T47D (cell line): ENCODE measurements at regions not wholly inside any gene's neighbourhood (a gene's known extent, or its start where the extent isn't known, plus 50 kb on each side); places are given as distances from the start of the nearest gene placed in this dataset.

Experiments used
- DNase-seq, 2 experiments: peaks; one replicate each; pipeline versions ENCODE4 v3.0.0 to v3.0.0-alpha.2; 2011 to 2012; ENCODE audit warnings: low read depth in 1 of 2, low spot score in 1 of 2
- JUND ChIP-seq: IDR thresholded peaks from 2 replicates; pipeline ENCODE4 v1.6.1; 2012; ENCODE audit warnings: low read depth
- in situ Hi-C: cut with HindIII; loops from 2 replicates; pipeline ENCODE4 v1.10.0; 2016; ENCODE audit warnings: low sequenced_read_pairs, low pct_unique_long_range_greater_than_20kb

DNA sequence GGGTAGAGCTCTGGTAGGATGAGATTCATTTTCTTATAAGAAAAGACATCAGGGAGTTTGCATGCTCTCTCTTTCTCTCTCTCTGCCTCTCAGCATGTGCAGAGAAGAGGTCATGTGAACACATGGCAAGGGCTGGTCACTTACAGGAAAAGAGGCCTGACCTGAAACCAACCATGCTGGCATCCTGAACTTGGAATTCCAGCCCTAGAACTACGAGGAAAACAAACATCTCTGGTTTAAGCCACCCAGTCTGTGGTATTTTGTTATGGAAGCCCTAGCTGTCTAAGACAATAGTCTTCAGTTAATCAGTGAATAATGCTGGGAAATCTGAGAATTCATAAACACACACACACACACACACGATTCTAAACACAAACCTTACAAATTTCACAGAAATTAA, 1104.2 kb upstream of the LRRN3 start:
- in situ Hi-C loops: no loop called here
- no peak for TF ChIP-seq JUND

DNA sequence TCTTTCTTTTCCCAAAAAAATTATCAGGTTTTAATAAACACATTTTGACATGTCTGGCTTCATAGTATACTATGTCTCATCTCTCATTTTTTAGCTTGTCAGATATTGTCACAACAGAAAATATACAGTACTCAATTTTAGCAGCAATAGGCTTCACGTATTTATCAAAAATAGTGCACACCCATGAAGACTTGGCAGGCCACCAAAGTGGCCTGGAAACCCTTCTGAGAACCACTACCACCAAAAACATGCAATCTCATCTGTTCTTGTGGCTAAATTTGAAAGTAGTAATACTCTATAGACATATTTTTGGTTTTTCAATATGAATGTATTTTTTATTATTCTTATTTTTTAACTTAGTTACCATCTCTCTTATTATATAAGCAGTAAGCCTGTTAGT, 1094.5 kb upstream of the LRRN3 start:
- no peak for DNase-seq
- TF ChIP-seq JUND: no peak
- in situ Hi-C loops: no loop called here

More for the DNA sequence above, 1104.2 kb upstream of the LRRN3 start:
- DNase-seq: peak in 1 of 2 experiments; percentile 16

DNA sequence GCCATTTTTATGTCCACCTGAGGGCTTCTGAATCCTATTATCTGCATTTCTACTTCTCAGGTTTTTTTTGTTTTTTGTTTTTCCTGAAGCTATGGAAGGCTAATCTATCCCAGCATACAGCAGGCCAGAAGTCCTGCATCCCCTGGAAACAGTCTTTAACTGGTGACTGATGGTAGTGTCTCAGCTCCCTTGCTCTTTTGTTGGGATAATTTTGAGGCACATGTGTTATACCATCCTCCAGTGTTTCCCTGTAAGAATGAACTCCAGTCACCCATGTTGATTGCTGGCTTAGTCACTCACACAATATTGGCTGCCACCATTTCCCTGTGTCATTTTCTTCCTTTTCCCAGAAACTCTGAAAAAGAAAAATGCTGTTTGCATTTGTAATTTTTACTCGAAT, 1094.0 kb upstream of the LRRN3 start:
- TF ChIP-seq JUND: no peak
- in situ Hi-C loops: no loop called here
- DNase-seq: no peak

DNA sequence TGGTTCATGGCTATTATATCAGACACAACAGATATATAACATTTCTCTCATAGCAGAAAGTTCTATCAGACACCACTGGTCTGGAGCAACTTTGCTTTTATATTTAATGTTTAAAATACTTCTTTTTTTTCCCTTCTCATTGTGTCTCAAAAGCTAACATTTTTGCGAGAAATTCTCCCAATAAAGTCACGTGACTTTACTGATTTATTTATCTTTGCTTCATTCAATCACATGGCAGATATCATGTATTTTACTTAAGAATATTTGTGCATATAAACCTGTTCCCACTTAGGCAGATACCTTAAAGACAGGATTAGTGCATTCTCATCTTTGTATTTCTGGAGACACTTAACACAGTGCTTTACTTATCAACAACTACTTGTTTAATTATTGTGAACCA, 1093.1 kb upstream of the LRRN3 start:
- in situ Hi-C loops: no loop called here
- TF ChIP-seq JUND: no peak
- no peak for DNase-seq

DNA sequence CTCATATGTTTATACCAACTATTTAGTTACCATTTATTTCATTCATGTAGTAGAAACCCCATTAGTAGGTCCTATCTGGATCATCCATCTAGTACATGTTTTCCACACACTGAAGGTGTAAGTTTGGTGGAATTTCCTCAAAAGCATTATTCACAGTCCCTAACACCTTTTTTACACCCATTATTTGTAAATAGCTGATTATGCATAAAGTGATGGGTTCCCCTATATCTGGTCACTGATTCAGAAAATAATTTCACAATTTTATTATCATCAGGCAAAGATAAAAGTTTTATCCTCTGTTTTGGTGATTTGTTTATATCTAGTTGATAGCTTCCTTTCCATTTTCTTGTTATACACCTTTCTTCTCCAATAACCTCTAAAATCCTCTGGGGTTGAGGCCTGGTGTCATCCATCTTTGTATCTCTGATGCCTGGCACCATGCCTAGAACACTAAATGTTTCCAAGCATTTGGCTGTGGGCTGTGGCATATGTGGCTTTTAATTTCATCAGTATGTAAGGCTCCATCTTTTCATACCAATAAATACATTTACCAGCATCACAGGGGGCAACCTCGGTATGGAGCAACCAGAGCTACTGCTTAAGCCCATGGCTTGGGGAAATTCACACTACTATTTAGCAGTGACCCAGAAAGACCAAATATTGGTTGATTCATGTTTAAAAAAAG, 1089.5 kb upstream of the LRRN3 start:
- in situ Hi-C loops: no loop called here
- TF ChIP-seq JUND: no peak
- no peak for DNase-seq

DNA sequence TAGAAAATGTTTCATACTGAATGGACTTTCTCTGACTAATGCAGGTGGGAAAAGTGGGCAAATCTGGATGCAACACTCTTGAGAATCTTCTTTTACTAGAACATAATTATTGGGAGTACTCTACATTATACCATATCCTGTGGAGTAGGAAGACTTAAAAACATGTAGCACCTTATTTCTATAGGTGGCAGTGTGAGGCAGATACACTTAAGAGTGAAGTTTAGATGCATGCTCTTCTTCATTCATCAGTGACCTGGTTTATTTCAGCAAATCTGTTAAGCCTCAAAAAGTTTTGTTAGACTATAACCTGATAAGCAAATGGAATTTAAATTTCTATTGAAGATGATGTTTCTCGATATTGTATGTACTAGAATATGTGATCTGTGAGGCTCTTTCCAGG, 1087.1 kb upstream of the LRRN3 start:
- TF ChIP-seq JUND: no peak
- in situ Hi-C loops: no loop called here
- DNase-seq: peak in 1 of 2 experiments; percentile 48

DNA sequence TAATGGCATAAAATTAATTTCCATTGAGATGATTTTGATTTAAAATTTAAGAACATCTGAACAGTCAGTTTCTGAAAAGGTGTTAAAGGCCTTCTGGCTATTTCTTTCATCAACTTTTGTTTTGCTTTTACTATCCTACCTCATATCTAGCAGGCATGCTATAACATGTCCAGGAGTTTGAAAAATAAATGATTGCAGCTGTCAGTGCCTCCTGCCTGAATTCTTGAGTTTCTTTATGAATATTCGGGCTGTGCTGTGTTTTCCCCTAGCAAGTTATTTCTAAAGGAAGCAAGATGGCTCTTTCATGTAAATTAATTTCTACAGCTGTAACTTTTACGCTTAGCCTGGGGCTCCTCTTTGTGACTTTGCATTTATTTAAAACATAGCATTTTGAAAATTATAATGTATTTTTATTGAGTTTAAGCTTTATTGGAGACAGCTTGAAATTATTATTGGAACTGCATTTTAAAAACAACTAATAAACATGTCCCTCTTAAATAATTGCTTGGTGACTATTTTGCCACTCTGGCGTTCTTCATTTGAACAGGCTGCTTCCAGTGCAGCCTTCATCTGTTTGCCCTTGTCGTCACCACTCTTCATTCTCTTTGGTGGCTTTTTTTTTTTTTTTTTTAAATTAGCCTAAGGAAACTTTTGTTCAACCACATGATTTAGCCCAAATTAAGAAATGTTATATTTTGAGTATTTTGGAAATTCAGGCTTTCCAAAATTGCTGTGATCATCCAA, 1083.4 kb upstream of the LRRN3 start:
- no peak for DNase-seq
- in situ Hi-C loops: no loop called here
- TF ChIP-seq JUND: no peak

DNA sequence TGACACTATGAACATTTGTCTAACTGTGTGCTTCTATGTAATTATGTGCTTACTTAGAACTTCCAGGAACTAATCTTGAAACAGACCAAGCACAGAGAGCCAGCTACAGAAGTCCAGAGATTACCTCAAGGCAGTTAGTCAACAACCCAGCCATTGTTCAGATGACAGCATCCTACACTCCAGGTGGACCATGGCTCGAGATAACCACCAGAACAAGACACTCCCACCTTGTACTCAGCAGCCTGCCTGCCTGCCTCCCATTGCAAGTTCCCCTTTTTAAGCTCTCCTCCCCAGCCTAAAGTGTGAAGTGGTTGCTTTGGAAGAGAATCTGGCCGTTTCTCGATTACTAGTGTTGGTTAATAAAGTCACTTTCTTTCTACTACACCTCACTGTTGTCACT, 1080.6 kb upstream of the LRRN3 start:
- no peak for DNase-seq
- in situ Hi-C loops: no loop called here
- no peak for TF ChIP-seq JUND

DNA sequence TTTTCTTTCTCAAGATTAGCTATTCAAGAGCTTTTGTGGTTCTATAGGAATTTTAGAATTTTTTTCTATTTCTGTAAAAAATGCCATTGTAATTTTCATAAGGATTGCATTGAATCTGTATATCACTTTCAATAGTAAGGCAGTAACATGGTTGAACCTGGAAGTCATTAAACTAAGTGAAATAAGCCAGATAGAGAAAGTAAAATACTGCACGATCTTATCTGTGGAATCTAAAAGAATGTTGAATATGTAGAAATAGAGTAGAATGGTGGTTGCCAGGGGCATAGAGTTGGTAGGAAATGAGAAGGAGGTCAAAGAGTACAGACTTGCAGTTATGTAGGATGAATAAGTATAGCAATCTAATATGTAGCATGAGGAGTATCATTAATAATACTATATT, 1073.5 kb upstream of the LRRN3 start:
- in situ Hi-C loops: no loop called here
- no peak for DNase-seq
- TF ChIP-seq JUND: no peak

DNA sequence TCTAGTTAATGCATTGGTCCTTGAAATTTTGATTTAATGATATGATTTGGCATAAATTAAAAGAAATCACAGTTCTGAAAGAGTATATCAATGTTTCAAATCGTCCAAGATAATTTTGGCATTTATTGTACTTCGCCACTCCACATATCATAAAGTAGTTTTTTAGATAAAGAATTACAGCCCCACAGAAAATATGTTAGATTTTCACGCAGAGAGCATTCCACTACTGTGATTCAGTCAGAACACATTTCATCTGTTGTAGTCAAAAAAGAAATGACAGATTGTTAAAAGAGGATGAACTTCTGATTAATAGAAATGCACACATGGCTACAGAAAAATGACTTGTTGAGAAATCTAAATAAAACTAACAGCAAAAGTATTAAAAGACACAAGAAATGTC, 1063.5 kb upstream of the LRRN3 start:
- in situ Hi-C loops: no loop called here
- DNase-seq: no peak
- TF ChIP-seq JUND: no peak

DNA sequence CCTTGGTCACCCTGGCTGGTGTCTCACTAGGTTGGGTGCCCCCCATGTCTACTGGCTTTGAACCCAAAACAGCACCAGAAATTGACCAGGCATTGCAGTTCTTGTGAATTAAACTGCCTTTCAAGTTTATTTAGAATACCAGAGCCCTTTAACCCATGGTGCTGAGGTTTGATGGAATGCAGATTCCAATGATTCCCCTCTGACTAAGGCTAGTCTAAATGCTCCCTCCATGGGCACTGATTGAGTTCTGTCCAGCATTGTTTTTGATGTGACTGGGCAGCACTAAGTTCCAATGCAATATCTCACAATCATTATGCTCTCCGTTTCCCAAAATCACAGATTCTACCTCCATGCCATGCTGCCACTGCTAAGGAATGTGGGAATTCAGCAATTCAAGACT, 1047.4 kb upstream of the LRRN3 start:
- in situ Hi-C loops: no loop called here
- no peak for DNase-seq
- no peak for TF ChIP-seq JUND

DNA sequence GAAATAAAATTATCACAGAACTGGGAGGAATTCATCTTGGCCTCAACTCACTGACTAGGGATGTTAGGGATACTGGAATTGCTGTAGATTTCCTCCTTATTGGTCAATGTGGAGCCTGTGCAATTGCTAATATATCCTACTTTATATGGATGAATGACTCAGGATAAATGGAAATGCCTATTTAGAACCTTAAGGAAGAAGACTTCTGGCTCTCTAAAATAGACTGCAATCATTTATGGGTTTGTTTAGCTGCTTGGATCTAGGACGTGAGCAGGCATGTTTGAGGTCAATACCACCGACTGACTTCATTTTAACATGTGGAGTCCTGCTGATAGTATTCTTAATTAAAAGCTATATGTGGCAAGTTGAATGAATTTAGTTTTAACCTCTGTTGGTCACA, 1040.1 kb upstream of the LRRN3 start:
- DNase-seq: no peak
- in situ Hi-C loops: no loop called here
- TF ChIP-seq JUND: no peak

DNA sequence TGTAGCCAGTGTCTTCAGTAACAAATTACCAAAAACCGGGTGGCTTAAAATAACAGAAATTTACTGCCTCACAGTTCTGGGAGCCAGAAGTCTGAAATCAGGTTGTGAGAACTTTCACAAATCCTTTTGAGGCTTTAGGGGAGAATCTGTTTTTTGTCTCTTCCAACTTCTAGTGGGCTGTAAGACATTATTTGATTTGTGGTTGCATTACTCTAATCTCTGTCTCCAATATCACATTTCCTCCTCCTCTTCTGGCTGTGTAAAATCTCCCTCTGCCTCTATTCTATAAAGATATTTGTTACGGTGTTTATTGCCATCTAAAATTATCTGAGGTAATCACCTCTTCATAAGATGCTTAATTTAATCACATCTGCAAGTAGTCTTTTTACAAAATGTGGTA, 1039.6 kb upstream of the LRRN3 start:
- no peak for TF ChIP-seq JUND
- in situ Hi-C loops: no loop called here
- no peak for DNase-seq

DNA sequence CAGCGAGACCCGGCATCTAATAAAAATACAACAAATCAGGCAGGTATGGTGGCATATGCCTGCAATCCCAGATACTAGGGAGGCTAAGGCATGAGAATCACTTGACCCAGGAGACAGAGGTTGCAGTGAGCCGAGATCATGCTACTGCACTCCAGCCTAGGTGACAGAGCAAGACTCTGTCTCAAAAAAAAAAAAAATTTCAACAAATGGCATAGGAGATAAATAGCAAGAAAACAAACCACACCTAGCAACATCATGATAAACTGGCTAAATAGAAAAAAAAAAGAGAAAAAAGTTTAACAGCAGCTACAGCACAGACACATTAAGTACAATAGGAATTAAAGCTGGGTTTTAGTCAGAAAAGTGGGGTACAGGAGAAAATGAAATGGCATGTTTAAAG, 1034.6 kb upstream of the LRRN3 start:
- in situ Hi-C loops: no loop called here
- TF ChIP-seq JUND: no peak
- DNase-seq: no peak
